HCT116 (cell line): ENCODE measurements at regions not wholly inside any gene's neighbourhood (a gene's known extent, or its start where the extent isn't known, plus 50 kb on each side); places are given as distances from the start of the nearest gene placed in this dataset.

Experiments
- ATAC-seq: fragments of 200-7000 bp; cut with Tn5 transposase; 2 replicates; pipeline ENCODE4 v1.9.1; 2020; ENCODE audit warnings: mild to moderate bottlenecking, moderate library complexity
- BruUV-seq: library from RNA; stranded (reverse); fragments of 400-500 nt; replicated peaks from 2 replicates; lab custom pipeline; 2021; lab: Mats Ljungman, UMichigan
- CTCF ChIA-PET: fragments of 300-600 bp; sonication (Branson Sonifier 250); formaldehyde crosslinking; loops from one replicate; lab custom pipeline; 2021; ENCODE audit warnings: antibody characterized with exemption; lab: Charles Lee
- POLR2A ChIA-PET: fragments of 300-600, 350-600 bp; sonication (Branson Sonifier 250); formaldehyde crosslinking; loops from one replicate; lab custom pipeline; 2021; ENCODE audit warnings: antibody characterized with exemption; lab: Charles Lee
- RAD21 ChIA-PET, 2 experiments: fragments of 300-600 bp; sonication (Branson Sonifier 250); formaldehyde crosslinking; loops; one replicate each; lab custom pipeline; 2023; ENCODE audit warnings: low total read pairs in 2 of 2; ENCODE audit not compliant: uncharacterized antibody in 2 of 2, unreplicated experiment in 2 of 2, low non-redundant PET in 1 of 2; lab: Charles Lee
- DNase-seq: peaks from one replicate; pipeline ENCODE4 v3.0.0-alpha.2; 2010; ENCODE audit warnings: low read depth, low spot score
- H2AFZ ChIP-seq: fragments of 200-600 bp; shearing (Covaris generic), sonication (generic); 2 replicates; pipeline ENCODE4 v1.6.1; 2017; ENCODE audit warnings: low read depth, mixed run types, mixed read lengths, antibody characterized with exemption, low read length; ENCODE audit not compliant: poor library complexity, severe bottlenecking
- H3K27ac ChIP-seq: 2 replicates; pipeline ENCODE4 v1.5.1; 2012; ENCODE audit warnings: low read depth, low read length
- H3K27me3 ChIP-seq: fragments of 200-600 bp; sonication (generic); 2 replicates; pipeline ENCODE4 v1.6.1; 2016; ENCODE audit warnings: mixed run types, low read length, mixed read lengths; ENCODE audit not compliant: insufficient read depth
- H3K36me3 ChIP-seq, 2 experiments: fragments of 200-500 bp in 1 of 2; fragments of 200-600 bp in 1 of 2; sonication (Bioruptor generic) in 1 of 2; sonication (generic) in 1 of 2; 2 replicates each; pipeline versions ENCODE4 v1.5.1 to v1.6.1; 2014 to 2016; ENCODE audit warnings: low read length in 2 of 2, inconsistent platforms in 1 of 2, mixed read lengths in 1 of 2, mixed run types in 1 of 2; ENCODE audit not compliant: insufficient read depth in 2 of 2, control insufficient read depth in 1 of 2
- H3K4me1 ChIP-seq, 2 experiments: fragments of 200-600 bp in 1 of 2; sonication (generic) in 1 of 2; 2 replicates each; pipeline versions ENCODE4 v1.5.1 to v1.6.1; 2012 to 2017; ENCODE audit warnings: low read length in 2 of 2, inconsistent platforms in 1 of 2, mild to moderate bottlenecking in 1 of 2, mixed read lengths in 1 of 2, mixed run types in 1 of 2, moderate library complexity in 1 of 2; ENCODE audit not compliant: insufficient read depth in 2 of 2, control insufficient read depth in 1 of 2
- H3K4me2 ChIP-seq: fragments of 200-600 bp; sonication (generic); 2 replicates; pipeline ENCODE4 v1.6.1; 2017; ENCODE audit warnings: mixed run types, low read length, mixed read lengths
- H3K4me3 ChIP-seq, 2 experiments: fragments of 200-600 bp in 1 of 2; sonication (generic) in 1 of 2; replicated peaks in 1 of 2; 2 replicates each; pipeline ENCODE4 v1.5.1; 2011 to 2016; ENCODE audit warnings: low read length in 2 of 2, control low read depth in 1 of 2, low read depth in 1 of 2, mild to moderate bottlenecking in 1 of 2, mixed read lengths in 1 of 2, mixed run types in 1 of 2
- H3K79me2 ChIP-seq: fragments of 200-600 bp; sonication (generic); 2 replicates; pipeline ENCODE4 v1.6.1; 2017; ENCODE audit warnings: mild to moderate bottlenecking, mixed run types, low read length, moderate library complexity, mixed read lengths; ENCODE audit not compliant: insufficient read depth
- H3K9ac ChIP-seq: fragments of 200-600 bp; sonication (generic); 2 replicates; pipeline ENCODE4 v1.6.1; 2016; ENCODE audit warnings: low read length, mixed read lengths
- H3K9me2 ChIP-seq: fragments of 200-600 bp; sonication (generic), shearing (Covaris generic); 2 replicates; pipeline ENCODE4 v1.6.1; 2017; ENCODE audit warnings: mixed run types, mild to moderate bottlenecking, moderate library complexity; ENCODE audit not compliant: insufficient read depth
- H3K9me3 ChIP-seq, 2 experiments: fragments of 200-500 bp in 1 of 2; fragments of 200-600 bp in 1 of 2; sonication (Bioruptor generic) in 1 of 2; sonication (generic) in 1 of 2; 2 replicates each; pipeline ENCODE4 v1.6.1; 2014 to 2017; ENCODE audit warnings: low read length in 2 of 2, mixed read lengths in 2 of 2, inconsistent platforms in 1 of 2, low read depth in 1 of 2, mild to moderate bottlenecking in 1 of 2, mixed run types in 1 of 2, moderate library complexity in 1 of 2; ENCODE audit not compliant: control insufficient read depth in 1 of 2, insufficient read depth in 1 of 2
- H4K20me1 ChIP-seq: fragments of 200-600 bp; sonication (generic), shearing (Covaris generic); 2 replicates; pipeline ENCODE4 v1.6.1; 2017; ENCODE audit warnings: mixed run types, mild to moderate bottlenecking, moderate library complexity; ENCODE audit not compliant: insufficient read depth
- CBX3 ChIP-seq: IDR thresholded peaks from 2 replicates; pipeline ENCODE4 v1.6.1; 2012; ENCODE audit warnings: low read depth
- CEBPB ChIP-seq: IDR thresholded peaks from 2 replicates; pipeline ENCODE4 v1.6.1; 2012; ENCODE audit warnings: low read depth
- CTCF ChIP-seq, 3 experiments: fragments of 200-600 bp in 1 of 3; sonication (generic) in 1 of 3; IDR thresholded peaks in 2 of 3; conservative IDR thresholded peaks in 1 of 3; 2 replicates each; pipeline ENCODE4 v1.5.1; 2012 to 2017; ENCODE audit warnings: low read depth in 2 of 3, low read length in 2 of 3, antibody characterized with exemption in 1 of 3, borderline replicate concordance in 1 of 3, control low read depth in 1 of 3, mild to moderate bottlenecking in 1 of 3, mixed read lengths in 1 of 3, mixed run types in 1 of 3, moderate library complexity in 1 of 3; ENCODE audit not compliant: insufficient read depth in 1 of 3
- EZH2 ChIP-seq: fragments of 200-600 bp; sonication (generic); IDR thresholded peaks from 2 replicates; pipeline ENCODE4 v1.6.1; 2017; ENCODE audit warnings: antibody characterized with exemption, mixed run types
- EZH2phosphoT487 ChIP-seq: fragments of 200-600 bp; IDR thresholded peaks from 2 replicates; pipeline ENCODE4 v1.6.1; 2018; ENCODE audit warnings: antibody characterized with exemption, borderline replicate concordance
- JUND ChIP-seq: IDR thresholded peaks from 2 replicates; pipeline ENCODE4 v1.6.1; 2012
- POLR2A ChIP-seq: IDR thresholded peaks from 2 replicates; pipeline ENCODE4 v1.7.0; 2011; ENCODE audit warnings: borderline replicate concordance; ENCODE audit not compliant: insufficient read depth, insufficient read length; ENCODE audit errors: extremely low read depth
- POLR2AphosphoS5 ChIP-seq: IDR thresholded peaks from 2 replicates; pipeline ENCODE4 v1.6.1; 2011; ENCODE audit warnings: mild to moderate bottlenecking, low read depth, low read length, moderate library complexity
- RAD21 ChIP-seq: IDR thresholded peaks from 2 replicates; pipeline ENCODE4 v1.6.1; 2012; ENCODE audit warnings: low read depth, mild to moderate bottlenecking
- TCF7L2 ChIP-seq: IDR thresholded peaks from 2 replicates; pipeline ENCODE4 v1.7.0; 2011; ENCODE audit warnings: borderline replicate concordance, inconsistent platforms; ENCODE audit not compliant: insufficient read depth, insufficient read length; ENCODE audit errors: extremely low read depth
- ZNF274 ChIP-seq: fragments of 200-500 bp; sonication (Bioruptor generic); IDR thresholded peaks from 2 replicates; pipeline ENCODE4 v1.6.1; 2014; ENCODE audit warnings: mild to moderate bottlenecking, low read depth, low read length, inconsistent platforms
- intact Hi-C: fragments of 100-400 bp; cut with micrococcal nuclease; formaldehyde crosslinking; loops from 2 replicates; pipeline ENCODE4 v1.10.0; 2022
- TF ChIP-seq, protein P1 (sequence below): IDR thresholded peaks from 2 replicates; pipeline ENCODE4 v1.6.1; 2012
- TF ChIP-seq, protein P2 (sequence below): IDR thresholded peaks from 2 replicates; pipeline ENCODE4 v1.6.1; 2011; ENCODE audit warnings: mild to moderate bottlenecking, low read length, moderate library complexity; ENCODE audit not compliant: insufficient replicate concordance; ENCODE audit errors: extremely low read depth
- TF ChIP-seq, protein P3 (sequence below): IDR thresholded peaks from 2 replicates; pipeline ENCODE4 v1.6.1; 2012
- TF ChIP-seq, protein P4 (sequence below): IDR thresholded peaks from 2 replicates; pipeline ENCODE4 v1.6.1; 2012; ENCODE audit warnings: low read depth

DNA sequence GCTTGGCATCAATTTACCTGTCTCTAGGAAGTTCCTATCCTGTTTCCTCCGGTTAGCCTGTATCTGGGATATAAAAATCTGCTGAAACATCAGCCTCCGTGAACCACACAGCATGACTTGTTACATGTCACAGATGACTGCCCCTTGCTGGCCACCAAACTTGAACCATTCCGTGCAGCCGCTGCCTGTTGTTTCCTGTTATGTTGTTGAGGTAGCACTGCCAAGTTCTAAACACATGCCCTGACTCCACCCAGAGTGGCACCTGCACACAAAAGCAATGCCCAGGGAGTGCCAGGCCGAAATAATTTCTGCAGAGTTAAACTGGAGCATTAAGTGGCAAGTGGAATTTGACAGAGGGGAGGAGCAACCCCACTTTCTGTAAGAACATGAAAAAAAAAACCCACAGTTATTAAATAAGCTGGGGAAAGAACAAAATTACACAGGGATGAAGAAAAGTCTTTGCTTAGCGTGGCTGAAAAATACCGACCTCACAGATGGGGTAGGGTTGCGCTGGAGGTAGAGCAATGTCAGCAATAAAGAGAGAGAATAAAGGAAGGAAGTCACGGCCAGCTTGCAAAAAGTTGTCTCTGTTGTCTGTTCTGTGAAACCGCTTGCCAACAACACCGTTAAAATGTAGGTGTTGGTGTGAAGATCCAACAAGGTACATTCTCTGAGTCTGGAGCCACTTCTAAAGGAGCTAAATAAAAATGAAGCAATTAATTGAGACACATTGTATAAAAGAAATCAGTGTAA, 174.6 kb upstream of the CDH13 start:
- ChIA-PET CTCF (interaction anchor here (1.1 kb wide), 1 partner anchor 10 kb away, joined by 3 read pairs; no protein-coding TSS in a partner anchor), RAD21 (no interaction called here), POLR2A (no interaction called here)
- ATAC-seq (no peak), DNase-seq (no peak)
- Histone ChIP-seq H3K36me3 (no peaks in the 10 kb centered on the region), H3K9me3 (no peaks in the 10 kb centered on the region), H3K27me3 (peaks cover 31% of the 10 kb centered on the region), H3K9me2 (no peaks in the 10 kb centered on the region), H3K4me2 (no peak overlapping the region), H4K20me1 (no peaks in the 10 kb centered on the region), H3K4me3 (no peak overlapping the region), H3K9ac (no peak overlapping the region), H3K4me1 (no peaks in the 10 kb centered on the region), H3K27ac (no peak overlapping the region), H3K79me2 (no peaks in the 10 kb centered on the region), H2AFZ (no peak overlapping the region)
- intact Hi-C loops, result no loop called here
- TF ChIP-seq POLR2A (no peak), CEBPB (no peak), CBX3 (no peak), ZNF274 (no peak), CTCF (IDR thresholded peaks at IDR 0.05 in 2 of 3, conservative IDR thresholded peaks at IDR 0.05 in 1 of 3; ENCODE audit: borderline replicate concordance in 1 of 3, insufficient read depth in 1 of 3, low read depth in 2 of 3, low read length in 2 of 3) (no peak), TCF7L2 (no peak), RAD21 (no peak), POLR2AphosphoS5 (no peak), EZH2 (no peak), JUND (no peak), EZH2phosphoT487 (no peak)
- TF ChIP-seq, protein P1, sequence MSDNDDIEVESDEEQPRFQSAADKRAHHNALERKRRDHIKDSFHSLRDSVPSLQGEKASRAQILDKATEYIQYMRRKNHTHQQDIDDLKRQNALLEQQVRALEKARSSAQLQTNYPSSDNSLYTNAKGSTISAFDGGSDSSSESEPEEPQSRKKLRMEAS, result no peak
- TF ChIP-seq, protein P2, sequence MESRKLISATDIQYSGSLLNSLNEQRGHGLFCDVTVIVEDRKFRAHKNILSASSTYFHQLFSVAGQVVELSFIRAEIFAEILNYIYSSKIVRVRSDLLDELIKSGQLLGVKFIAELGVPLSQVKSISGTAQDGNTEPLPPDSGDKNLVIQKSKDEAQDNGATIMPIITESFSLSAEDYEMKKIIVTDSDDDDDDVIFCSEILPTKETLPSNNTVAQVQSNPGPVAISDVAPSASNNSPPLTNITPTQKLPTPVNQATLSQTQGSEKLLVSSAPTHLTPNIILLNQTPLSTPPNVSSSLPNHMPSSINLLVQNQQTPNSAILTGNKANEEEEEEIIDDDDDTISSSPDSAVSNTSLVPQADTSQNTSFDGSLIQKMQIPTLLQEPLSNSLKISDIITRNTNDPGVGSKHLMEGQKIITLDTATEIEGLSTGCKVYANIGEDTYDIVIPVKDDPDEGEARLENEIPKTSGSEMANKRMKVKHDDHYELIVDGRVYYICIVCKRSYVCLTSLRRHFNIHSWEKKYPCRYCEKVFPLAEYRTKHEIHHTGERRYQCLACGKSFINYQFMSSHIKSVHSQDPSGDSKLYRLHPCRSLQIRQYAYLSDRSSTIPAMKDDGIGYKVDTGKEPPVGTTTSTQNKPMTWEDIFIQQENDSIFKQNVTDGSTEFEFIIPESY, result no peak
- TF ChIP-seq, protein P3, sequence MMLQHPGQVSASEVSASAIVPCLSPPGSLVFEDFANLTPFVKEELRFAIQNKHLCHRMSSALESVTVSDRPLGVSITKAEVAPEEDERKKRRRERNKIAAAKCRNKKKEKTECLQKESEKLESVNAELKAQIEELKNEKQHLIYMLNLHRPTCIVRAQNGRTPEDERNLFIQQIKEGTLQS, result no peak
- TF ChIP-seq, protein P4, sequence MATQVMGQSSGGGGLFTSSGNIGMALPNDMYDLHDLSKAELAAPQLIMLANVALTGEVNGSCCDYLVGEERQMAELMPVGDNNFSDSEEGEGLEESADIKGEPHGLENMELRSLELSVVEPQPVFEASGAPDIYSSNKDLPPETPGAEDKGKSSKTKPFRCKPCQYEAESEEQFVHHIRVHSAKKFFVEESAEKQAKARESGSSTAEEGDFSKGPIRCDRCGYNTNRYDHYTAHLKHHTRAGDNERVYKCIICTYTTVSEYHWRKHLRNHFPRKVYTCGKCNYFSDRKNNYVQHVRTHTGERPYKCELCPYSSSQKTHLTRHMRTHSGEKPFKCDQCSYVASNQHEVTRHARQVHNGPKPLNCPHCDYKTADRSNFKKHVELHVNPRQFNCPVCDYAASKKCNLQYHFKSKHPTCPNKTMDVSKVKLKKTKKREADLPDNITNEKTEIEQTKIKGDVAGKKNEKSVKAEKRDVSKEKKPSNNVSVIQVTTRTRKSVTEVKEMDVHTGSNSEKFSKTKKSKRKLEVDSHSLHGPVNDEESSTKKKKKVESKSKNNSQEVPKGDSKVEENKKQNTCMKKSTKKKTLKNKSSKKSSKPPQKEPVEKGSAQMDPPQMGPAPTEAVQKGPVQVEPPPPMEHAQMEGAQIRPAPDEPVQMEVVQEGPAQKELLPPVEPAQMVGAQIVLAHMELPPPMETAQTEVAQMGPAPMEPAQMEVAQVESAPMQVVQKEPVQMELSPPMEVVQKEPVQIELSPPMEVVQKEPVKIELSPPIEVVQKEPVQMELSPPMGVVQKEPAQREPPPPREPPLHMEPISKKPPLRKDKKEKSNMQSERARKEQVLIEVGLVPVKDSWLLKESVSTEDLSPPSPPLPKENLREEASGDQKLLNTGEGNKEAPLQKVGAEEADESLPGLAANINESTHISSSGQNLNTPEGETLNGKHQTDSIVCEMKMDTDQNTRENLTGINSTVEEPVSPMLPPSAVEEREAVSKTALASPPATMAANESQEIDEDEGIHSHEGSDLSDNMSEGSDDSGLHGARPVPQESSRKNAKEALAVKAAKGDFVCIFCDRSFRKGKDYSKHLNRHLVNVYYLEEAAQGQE, result no peak
- no TSS peak for BruUV-seq
